PC-3 (cell line): ENCODE measurements at regions not wholly inside any gene's neighbourhood (a gene's known extent, or its start where the extent isn't known, plus 50 kb on each side); places are given as distances from the start of the nearest gene placed in this dataset.

Source experiments
- ATAC-seq: fragments of 200-7000 bp; cut with Tn5 transposase; 2 replicates; pipeline ENCODE4 v1.9.1; 2020; ENCODE audit warnings: mild to moderate bottlenecking, moderate library complexity
- BruUV-seq: library from RNA; stranded (reverse); fragments of 400-500 nt; replicated peaks from 2 replicates; lab custom pipeline; 2021; lab: Mats Ljungman, UMichigan
- CTCF ChIA-PET: fragments of 300-600 bp; sonication (Branson Sonifier 250); formaldehyde crosslinking; loops from one replicate; lab custom pipeline; 2022; ENCODE audit warnings: antibody characterized with exemption; lab: Charles Lee
- POLR2A ChIA-PET: fragments of 300-600 bp; sonication (Branson Sonifier 250); formaldehyde crosslinking; loops from one replicate; lab custom pipeline; 2022; ENCODE audit warnings: antibody characterized with exemption; ENCODE audit not compliant: unreplicated experiment; lab: Charles Lee
- DNase-seq: peaks from one replicate; pipeline ENCODE4 v3.0.0-alpha.2; 2015
- H2AFZ ChIP-seq: fragments of 300-600 bp; sonication (generic); 2 replicates; pipeline ENCODE4 v1.6.0; 2016; ENCODE audit warnings: antibody characterized with exemption, low read length
- H3F3A ChIP-seq: fragments of 300-600 bp; sonication (generic); one replicate; pipeline ENCODE4 v1.6.0; 2017; ENCODE audit warnings: antibody characterized with exemption, low read length, control low read depth, mild to moderate bottlenecking; ENCODE audit not compliant: unreplicated experiment
- H3K27ac ChIP-seq: fragments of 300-600 bp; sonication (generic); 2 replicates; pipeline ENCODE4 v1.5.1; 2016; ENCODE audit warnings: mild to moderate bottlenecking, low read length
- H3K27me3 ChIP-seq: fragments of 300-600 bp; sonication (generic); 2 replicates; pipeline ENCODE4 v1.6.1; 2016; ENCODE audit warnings: low read length, mixed read lengths
- H3K36me3 ChIP-seq: fragments of 300-600 bp; sonication (generic); 2 replicates; pipeline ENCODE4 v1.6.1; 2016; ENCODE audit warnings: low read depth, mixed run types, low read length, mixed read lengths
- H3K4me1 ChIP-seq: fragments of 300-600 bp; sonication (generic); 2 replicates; pipeline ENCODE4 v1.5.1; 2016; ENCODE audit warnings: low read length; ENCODE audit not compliant: insufficient read depth
- H3K4me2 ChIP-seq: fragments of 300-600 bp; sonication (generic); 2 replicates; pipeline ENCODE4 v1.6.0; 2016; ENCODE audit warnings: low read length
- H3K4me3 ChIP-seq: fragments of 300-600 bp; sonication (generic); 2 replicates; pipeline ENCODE4 v1.5.1; 2016; ENCODE audit warnings: mild to moderate bottlenecking, low read length, mixed read lengths
- H3K79me2 ChIP-seq: fragments of 300-600 bp; sonication (generic); 2 replicates; pipeline ENCODE4 v1.6.1; 2017; ENCODE audit warnings: low read length, mixed read lengths
- H3K9ac ChIP-seq: fragments of 300-600 bp; sonication (generic); 2 replicates; pipeline ENCODE4 v1.6.0; 2016; ENCODE audit warnings: mild to moderate bottlenecking, low read length
- H3K9me2 ChIP-seq: fragments of 300-600 bp; sonication (generic); replicated peaks from 2 replicates; pipeline ENCODE4 v1.6.1; 2016; ENCODE audit warnings: mixed run types, low read length, mixed read lengths
- H3K9me3 ChIP-seq: fragments of 300-600 bp; sonication (generic); 2 replicates; pipeline ENCODE4 v1.6.1; 2016; ENCODE audit warnings: low read length, mixed read lengths
- H4K20me1 ChIP-seq: fragments of 300-600 bp; sonication (generic); 2 replicates; pipeline ENCODE4 v1.6.1; 2016; ENCODE audit warnings: low read length, mixed read lengths
- EZH2 ChIP-seq: fragments of 300-600 bp; sonication (generic); IDR thresholded peaks from one replicate; pipeline ENCODE4 v1.6.1; 2017; ENCODE audit warnings: antibody characterized with exemption, mild to moderate bottlenecking, low read length; ENCODE audit not compliant: unreplicated experiment
- EZH2phosphoT487 ChIP-seq: fragments of 300-600 bp; sonication (generic); IDR thresholded peaks from 2 replicates; pipeline ENCODE4 v1.6.1; 2018; ENCODE audit warnings: mild to moderate bottlenecking, antibody characterized with exemption, low read length, borderline replicate concordance
- intact Hi-C: fragments of 100-400 bp; cut with micrococcal nuclease; formaldehyde crosslinking; loops from 2 replicates; pipeline ENCODE4 v1.9.0; 2023
- TF ChIP-seq, protein P1 (sequence below): fragments of 300-600 bp; sonication (generic); conservative IDR thresholded peaks from 2 replicates; pipeline ENCODE4 v1.5.1; 2017; ENCODE audit warnings: antibody characterized with exemption, low read depth, mild to moderate bottlenecking, low read length

DNA sequence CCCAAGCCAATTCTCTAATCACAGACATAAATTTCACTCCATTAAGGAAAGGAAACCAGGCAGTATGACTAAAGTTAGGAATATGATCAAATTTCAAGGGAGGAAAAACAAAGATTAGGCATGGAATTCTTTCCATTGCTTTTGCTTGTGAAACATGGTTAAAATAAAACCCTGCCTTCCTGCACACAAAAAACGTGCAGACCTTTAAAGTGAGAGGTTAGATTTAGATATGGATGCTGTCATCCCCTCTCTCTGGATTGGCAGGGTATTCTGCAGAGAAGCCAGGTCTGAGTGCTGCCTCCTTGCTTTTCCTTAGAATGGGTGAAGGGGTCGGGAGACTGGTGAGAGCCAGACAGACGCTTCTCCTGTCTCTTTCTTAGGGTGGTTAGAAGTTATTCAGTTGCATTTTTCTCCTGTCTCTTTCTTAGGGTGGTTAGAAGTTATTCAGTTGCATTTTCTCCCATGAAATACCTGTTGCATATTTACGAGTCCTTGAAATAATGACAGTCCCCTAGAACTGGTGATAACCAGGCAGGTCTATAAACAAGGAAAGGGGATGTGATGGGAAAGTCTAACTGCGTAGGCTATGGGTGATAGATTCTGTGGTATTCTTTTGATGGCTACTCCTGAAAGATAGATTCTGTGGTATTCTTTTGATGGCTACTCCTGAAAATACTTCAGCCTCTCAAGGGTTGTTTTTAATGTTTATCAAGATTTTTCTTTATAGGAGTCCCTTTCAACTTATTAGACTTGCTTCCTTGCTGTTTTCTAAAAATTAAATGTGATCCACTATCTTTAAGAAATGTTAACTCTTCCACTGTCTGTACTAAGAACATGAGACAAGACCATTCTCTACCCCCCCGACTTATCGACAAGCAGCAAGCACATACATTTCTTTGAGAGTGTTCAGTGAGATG, 163.6 kb downstream of the SPRY1 start:
- H3K9me3 ChIP-seq: no peaks in the 10 kb centered on the region
- peak overlapping the region; percentile 39; the same call in 1 of the 2 replicates for H3K4me2 ChIP-seq
- intact Hi-C loops: loop anchor here (5.0 kb wide), 2 partner anchors 102 to 108 kb away; no protein-coding TSS in a partner anchor

DNA sequence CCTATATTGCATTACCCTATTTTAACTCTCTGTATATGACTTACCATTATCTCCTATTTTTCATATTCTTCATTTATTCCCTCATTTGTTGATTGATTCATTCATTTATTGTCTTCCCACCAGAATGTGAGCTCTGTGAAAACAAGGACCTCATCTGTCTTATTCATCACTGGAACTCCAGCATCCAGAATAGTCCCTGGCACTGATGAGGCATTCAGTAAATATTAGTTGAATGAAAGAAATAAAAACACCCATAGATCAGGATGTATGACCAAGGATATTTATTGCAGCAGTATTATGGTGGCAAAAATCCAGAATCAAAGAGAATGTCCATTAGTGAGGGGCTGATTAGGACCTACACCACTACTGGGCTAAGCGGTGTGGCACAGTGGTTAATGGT, 164.9 kb downstream of the SPRY1 start:
- H3K27ac ChIP-seq: peak overlapping the region; percentile 19; the same call in 1 of the 2 replicates
- H3K9me2 ChIP-seq: no peaks in the 10 kb centered on the region
- intact Hi-C loops: loop anchor here (5.0 kb wide), 2 partner anchors 101 to 109 kb away; no protein-coding TSS in a partner anchor
- TF ChIP-seq EZH2: no peak
- TF ChIP-seq, protein P1, sequence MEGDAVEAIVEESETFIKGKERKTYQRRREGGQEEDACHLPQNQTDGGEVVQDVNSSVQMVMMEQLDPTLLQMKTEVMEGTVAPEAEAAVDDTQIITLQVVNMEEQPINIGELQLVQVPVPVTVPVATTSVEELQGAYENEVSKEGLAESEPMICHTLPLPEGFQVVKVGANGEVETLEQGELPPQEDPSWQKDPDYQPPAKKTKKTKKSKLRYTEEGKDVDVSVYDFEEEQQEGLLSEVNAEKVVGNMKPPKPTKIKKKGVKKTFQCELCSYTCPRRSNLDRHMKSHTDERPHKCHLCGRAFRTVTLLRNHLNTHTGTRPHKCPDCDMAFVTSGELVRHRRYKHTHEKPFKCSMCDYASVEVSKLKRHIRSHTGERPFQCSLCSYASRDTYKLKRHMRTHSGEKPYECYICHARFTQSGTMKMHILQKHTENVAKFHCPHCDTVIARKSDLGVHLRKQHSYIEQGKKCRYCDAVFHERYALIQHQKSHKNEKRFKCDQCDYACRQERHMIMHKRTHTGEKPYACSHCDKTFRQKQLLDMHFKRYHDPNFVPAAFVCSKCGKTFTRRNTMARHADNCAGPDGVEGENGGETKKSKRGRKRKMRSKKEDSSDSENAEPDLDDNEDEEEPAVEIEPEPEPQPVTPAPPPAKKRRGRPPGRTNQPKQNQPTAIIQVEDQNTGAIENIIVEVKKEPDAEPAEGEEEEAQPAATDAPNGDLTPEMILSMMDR: no peak
- no peak for TF ChIP-seq EZH2phosphoT487
- H3K4me2 ChIP-seq: no peak overlapping the region
- H3K27me3 ChIP-seq: no peaks in the 10 kb centered on the region
- DNase-seq: peak; percentile 54
- no peak overlapping the region for H3K4me3 ChIP-seq
- no peaks in the 10 kb centered on the region for H3K79me2 ChIP-seq
- H3K36me3 ChIP-seq: no peaks in the 10 kb centered on the region
- H3F3A ChIP-seq: no peaks in the 10 kb centered on the region
- H4K20me1 ChIP-seq: no peaks in the 10 kb centered on the region
- ChIA-PET POLR2A (no interaction called here), CTCF (no interaction called here)
- no peaks in the 10 kb centered on the region for H3K9me3 ChIP-seq
- H3K9ac ChIP-seq: no peak overlapping the region
- ATAC-seq: peak; percentile 72
- H3K4me1 ChIP-seq: peaks cover 36% of the 10 kb centered on the region
- H2AFZ ChIP-seq: no peak overlapping the region
- no TSS peak for BruUV-seq

More for the DNA sequence above, 163.6 kb downstream of the SPRY1 start:
- Histone ChIP-seq H3K36me3 (no peaks in the 10 kb centered on the region), H3K79me2 (no peaks in the 10 kb centered on the region), H3K9ac (no peak overlapping the region), H3K4me3 (no peak overlapping the region), H3F3A (no peaks in the 10 kb centered on the region), H3K9me2 (no peaks in the 10 kb centered on the region), H3K4me1 (peaks cover 44% of the 10 kb centered on the region), H4K20me1 (no peaks in the 10 kb centered on the region), H2AFZ (no peak overlapping the region), H3K27ac (no peak overlapping the region), H3K27me3 (no peaks in the 10 kb centered on the region)
- DNase-seq (peak; percentile 3), ATAC-seq (no peak)
- ChIA-PET CTCF (no interaction called here), POLR2A (no interaction called here)
- TF ChIP-seq EZH2phosphoT487: no peak
- TF ChIP-seq, protein P1: no peak
- no peak for TF ChIP-seq EZH2
- BruUV-seq: no TSS peak
